ENCODE measurements at regions not wholly inside any gene's neighbourhood (a gene's known extent, or its start where the extent isn't known, plus 50 kb on each side); places are given as distances from the start of the nearest gene placed in this dataset.

- no peak for DNase-seq (ENCODE audit: low read depth in 2 of 2)
These were observed 234.1 kb downstream of the INSIG2 start for GRCh38 chr2:118322406-118322805.

- no peak for DNase-seq (ENCODE audit: low read depth in 2 of 2)
These were observed 233.3 kb downstream of the INSIG2 start for GRCh38 chr2:118321432-118322105.

- no peak for DNase-seq (ENCODE audit: low read depth in 2 of 2)
These were observed 232.4 kb downstream of the INSIG2 start for GRCh38 chr2:118320658-118321057.

- DNase-seq (ENCODE audit: low read depth in 2 of 2): no peak
These were observed 231.9 kb downstream of the INSIG2 start for GRCh38 chr2:118320196-118320595.

- DNase-seq (ENCODE audit: low read depth in 2 of 2): no peak
These were observed 231.0 kb downstream of the INSIG2 start for GRCh38 chr2:118319271-118319684.

- DNase-seq (ENCODE audit: low read depth in 2 of 2): no peak
These were observed 227.3 kb downstream of the INSIG2 start for GRCh38 chr2:118315606-118316005.

GRCh38 chr2:118312969-118313756, 224.9 kb downstream of the INSIG2 start:
- no peak for DNase-seq (ENCODE audit: low read depth in 2 of 2)

GRCh38 chr2:118310681-118311429, 222.6 kb downstream of the INSIG2 start:
- no peak for DNase-seq (ENCODE audit: low read depth in 2 of 2)

GRCh38 chr2:118309946-118310680, 221.8 kb downstream of the INSIG2 start:
- peak; percentile 31 to 52 for DNase-seq (ENCODE audit: low read depth in 2 of 2)

GRCh38 chr2:118309257-118309945, 221.1 kb downstream of the INSIG2 start:
- DNase-seq (ENCODE audit: low read depth in 2 of 2): no peak

- no peak for DNase-seq (ENCODE audit: low read depth in 2 of 2)
These were observed 219.6 kb downstream of the INSIG2 start for GRCh38 chr2:118307864-118308263.

- DNase-seq (ENCODE audit: low read depth in 2 of 2): no peak
These were observed 213.0 kb downstream of the INSIG2 start for GRCh38 chr2:118301248-118301647.

GRCh38 chr2:118300832-118301231, 212.6 kb downstream of the INSIG2 start:
- DNase-seq (ENCODE audit: low read depth in 2 of 2): no peak

- DNase-seq (ENCODE audit: low read depth in 2 of 2): no peak
These were observed 208.4 kb downstream of the INSIG2 start for GRCh38 chr2:118296663-118297062.

GRCh38 chr2:118295592-118296390, 207.5 kb downstream of the INSIG2 start:
- DNase-seq (ENCODE audit: low read depth in 2 of 2): no peak

GRCh38 chr2:118294063-118294462, 205.8 kb downstream of the INSIG2 start:
- no peak for DNase-seq (ENCODE audit: low read depth in 2 of 2)

GRCh38 chr2:118292991-118293390, 204.7 kb downstream of the INSIG2 start:
- DNase-seq (ENCODE audit: low read depth in 2 of 2): no peak

- DNase-seq (ENCODE audit: low read depth in 2 of 2): no peak
These were observed 203.1 kb downstream of the INSIG2 start for GRCh38 chr2:118291251-118291880.

- no peak for DNase-seq (ENCODE audit: low read depth in 2 of 2)
These were observed 202.4 kb downstream of the INSIG2 start for GRCh38 chr2:118290411-118291250.
